Gastroesophageal sphincter (tissue), 3 donors: ENCODE measurements at regions not wholly inside any gene's neighbourhood (a gene's known extent, or its start where the extent isn't known, plus 50 kb on each side); places are given as distances from the start of the nearest gene placed in this dataset.

ENCODE experiments used
- EP300 ChIP-seq: sonication (generic); formaldehyde crosslinking; IDR thresholded peaks from one replicate; pipeline ENCODE4 v1.6.1; 2017; ENCODE audit warnings: antibody characterized with exemption, mild to moderate bottlenecking
- POLR2A ChIP-seq, 2 donors: fragments of 450-650 bp; IDR thresholded peaks; one replicate each; pipeline ENCODE4 v1.6.1; 2017; ENCODE audit warnings: antibody characterized with exemption in 2 of 2, mild to moderate bottlenecking in 2 of 2, moderate library complexity in 1 of 2
- POLR2AphosphoS5 ChIP-seq: sonication (generic); formaldehyde crosslinking; IDR thresholded peaks from one replicate; pipeline ENCODE4 v1.6.1; 2017; ENCODE audit warnings: antibody characterized with exemption
- TF ChIP-seq, protein P1 (sequence below), 4 experiments: fragments of 200-600 bp in 2 of 4; fragments of 450-650 bp in 2 of 4; sonication (generic) in 1 of 4; IDR thresholded peaks; one replicate each; pipeline ENCODE4 v1.5.1; 2017 to 2019; ENCODE audit warnings: antibody characterized with exemption in 4 of 4, mild to moderate bottlenecking in 2 of 4, moderate library complexity in 2 of 4

DNA sequence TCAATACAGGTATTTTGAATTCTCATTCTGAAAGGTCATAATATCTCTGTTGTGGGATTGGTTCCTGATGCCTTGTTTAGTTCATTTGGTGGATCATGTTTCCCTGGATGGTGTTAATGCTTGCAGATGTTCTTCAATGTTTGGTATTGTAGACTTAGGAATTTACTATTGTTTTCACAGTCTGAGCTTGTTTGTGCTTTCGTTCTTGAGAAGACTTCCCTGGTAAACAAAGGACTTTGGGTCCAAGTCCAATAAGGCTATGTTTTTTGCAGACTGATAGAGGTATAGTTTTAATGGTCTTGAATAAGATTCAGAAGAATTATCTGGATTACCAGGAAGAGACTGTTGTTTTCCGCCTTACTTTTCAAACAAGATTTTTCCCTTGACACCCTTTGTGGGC, 1646.3 kb downstream of the AMY1C start:
- TF ChIP-seq, protein P1, sequence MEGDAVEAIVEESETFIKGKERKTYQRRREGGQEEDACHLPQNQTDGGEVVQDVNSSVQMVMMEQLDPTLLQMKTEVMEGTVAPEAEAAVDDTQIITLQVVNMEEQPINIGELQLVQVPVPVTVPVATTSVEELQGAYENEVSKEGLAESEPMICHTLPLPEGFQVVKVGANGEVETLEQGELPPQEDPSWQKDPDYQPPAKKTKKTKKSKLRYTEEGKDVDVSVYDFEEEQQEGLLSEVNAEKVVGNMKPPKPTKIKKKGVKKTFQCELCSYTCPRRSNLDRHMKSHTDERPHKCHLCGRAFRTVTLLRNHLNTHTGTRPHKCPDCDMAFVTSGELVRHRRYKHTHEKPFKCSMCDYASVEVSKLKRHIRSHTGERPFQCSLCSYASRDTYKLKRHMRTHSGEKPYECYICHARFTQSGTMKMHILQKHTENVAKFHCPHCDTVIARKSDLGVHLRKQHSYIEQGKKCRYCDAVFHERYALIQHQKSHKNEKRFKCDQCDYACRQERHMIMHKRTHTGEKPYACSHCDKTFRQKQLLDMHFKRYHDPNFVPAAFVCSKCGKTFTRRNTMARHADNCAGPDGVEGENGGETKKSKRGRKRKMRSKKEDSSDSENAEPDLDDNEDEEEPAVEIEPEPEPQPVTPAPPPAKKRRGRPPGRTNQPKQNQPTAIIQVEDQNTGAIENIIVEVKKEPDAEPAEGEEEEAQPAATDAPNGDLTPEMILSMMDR (IDR thresholded peaks at IDR 0.05): no peak
- TF ChIP-seq EP300 (no peak), POLR2AphosphoS5 (no peak), POLR2A (IDR thresholded peaks at IDR 0.05) (no peak)
